SK-N-SH treated with all-trans-retinoic acid at 6 μM for 48 hours (cell line): ENCODE measurements at regions not wholly inside any gene's neighbourhood (a gene's known extent, or its start where the extent isn't known, plus 50 kb on each side); places are given as distances from the start of the nearest gene placed in this dataset.
"Not testable (repeated sequence)": the region's sequence is repeated elsewhere in the genome, so short reads cannot be mapped to it uniquely, and the experiment has no call there.

ENCODE experiments used
- ATAC-seq: fragments of 200-7000 bp; cut with Tn5 transposase; 3 replicates; pipeline ENCODE4 v1.9.1; 2020; ENCODE audit warnings: mild to moderate bottlenecking, moderate library complexity
- ARNTL ChIP-seq: fragments of 450-650 bp; formaldehyde crosslinking; IDR thresholded peaks from 2 replicates; pipeline ENCODE4 v1.5.0; 2020; ENCODE audit warnings: low read depth, mild to moderate bottlenecking, moderate library complexity, borderline replicate concordance
- BACH2 ChIP-seq: fragments of 250-450 bp; sonication (Bioruptor Pico); IDR thresholded peaks from 2 replicates; pipeline ENCODE4 v1.9.0; 2021; ENCODE audit warnings: mild to moderate bottlenecking, borderline replicate concordance
- CSDC2 ChIP-seq: fragments of 250-450 bp; sonication (Bioruptor Pico); IDR thresholded peaks from 2 replicates; pipeline ENCODE4 v1.5.0; 2020; ENCODE audit warnings: mild to moderate bottlenecking, moderate library complexity
- ESRRG ChIP-seq: fragments of 250-450 bp; sonication (Bioruptor Pico); IDR thresholded peaks from 2 replicates; pipeline ENCODE4 v1.6.1; 2021; ENCODE audit warnings: mild to moderate bottlenecking
- GLIS3 ChIP-seq: fragments of 250-450 bp; sonication (Bioruptor Pico); IDR thresholded peaks from 2 replicates; pipeline ENCODE4 v1.5.0; 2020; ENCODE audit warnings: mild to moderate bottlenecking, moderate library complexity
- ISL1 ChIP-seq: fragments of 250-450 bp; sonication (Bioruptor Pico); IDR thresholded peaks from 2 replicates; pipeline ENCODE4 v2.1.2; 2022; ENCODE audit warnings: mild to moderate bottlenecking, moderate library complexity
- OSR1 ChIP-seq: fragments of 250-450 bp; sonication (Bioruptor Pico); IDR thresholded peaks from 2 replicates; pipeline ENCODE4 v1.8.0; 2022; ENCODE audit warnings: moderate library complexity, mild to moderate bottlenecking, inconsistent platforms
- PPARA ChIP-seq: fragments of 250-450 bp; sonication (Bioruptor Pico); IDR thresholded peaks from 2 replicates; pipeline ENCODE4 v1.5.0; 2020; ENCODE audit warnings: mild to moderate bottlenecking, borderline replicate concordance
- RARB ChIP-seq: fragments of 250-450 bp; sonication (Bioruptor Pico); IDR thresholded peaks from 2 replicates; pipeline ENCODE4 v1.8.0; 2021; ENCODE audit warnings: mild to moderate bottlenecking, moderate library complexity
- SNAI2 ChIP-seq: fragments of 250-450 bp; sonication (Bioruptor Pico); IDR thresholded peaks from 2 replicates; pipeline ENCODE4 v1.5.0; 2020; ENCODE audit warnings: mild to moderate bottlenecking, moderate library complexity
- TCF4 ChIP-seq: fragments of 250-450 bp; sonication (Bioruptor Pico); IDR thresholded peaks from 2 replicates; pipeline ENCODE4 v1.8.0; 2021; ENCODE audit warnings: mild to moderate bottlenecking, moderate library complexity, borderline replicate concordance
- TOX ChIP-seq: fragments of 250-450 bp; sonication (Bioruptor Pico); IDR thresholded peaks from 2 replicates; pipeline ENCODE4 v1.8.0; 2021; ENCODE audit warnings: mild to moderate bottlenecking, moderate library complexity, borderline replicate concordance
- ZC3H10 ChIP-seq: fragments of 250-450 bp; sonication (Bioruptor Pico); IDR thresholded peaks from 2 replicates; pipeline ENCODE4 v1.5.1; 2021; ENCODE audit warnings: mild to moderate bottlenecking, moderate library complexity
- ZFP3 ChIP-seq: fragments of 250-450 bp; sonication (Bioruptor Pico); IDR thresholded peaks from 2 replicates; pipeline ENCODE4 v1.5.0; 2020; ENCODE audit warnings: mild to moderate bottlenecking, moderate library complexity
- ZFP30 ChIP-seq: fragments of 450-650 bp; formaldehyde crosslinking; IDR thresholded peaks from 2 replicates; pipeline ENCODE4 v1.5.0; 2022; ENCODE audit warnings: mild to moderate bottlenecking, moderate library complexity
- ZNF565 ChIP-seq: fragments of 450-650 bp; formaldehyde crosslinking; conservative IDR thresholded peaks from 2 replicates; pipeline ENCODE4 v1.5.0; 2020; ENCODE audit warnings: low read depth, mild to moderate bottlenecking, moderate library complexity
- ZNF70 ChIP-seq: fragments of 450-650 bp; formaldehyde crosslinking; IDR thresholded peaks from 2 replicates; pipeline ENCODE4 v1.5.0; 2020; ENCODE audit warnings: mild to moderate bottlenecking, moderate library complexity
- ZNF8 ChIP-seq: fragments of 450-650 bp; formaldehyde crosslinking; IDR thresholded peaks from 2 replicates; pipeline ENCODE4 v1.5.0; 2020; ENCODE audit warnings: mild to moderate bottlenecking, moderate library complexity
- TF ChIP-seq, protein P1 (sequence below): fragments of 250-450 bp; sonication (Bioruptor Pico); IDR thresholded peaks from 2 replicates; pipeline ENCODE4 v1.5.1; 2021; ENCODE audit warnings: mild to moderate bottlenecking, moderate library complexity
- TF ChIP-seq, protein P2 (sequence below): fragments of 250-450 bp; sonication (Bioruptor Pico); IDR thresholded peaks from 2 replicates; pipeline ENCODE4 v1.5.0; 2020; ENCODE audit warnings: mild to moderate bottlenecking, moderate library complexity
- TF ChIP-seq, protein P3 (sequence below): fragments of 250-450 bp; sonication (Bioruptor Pico); IDR thresholded peaks from 2 replicates; pipeline ENCODE4 v1.5.1; 2020; ENCODE audit warnings: low read depth, mild to moderate bottlenecking, moderate library complexity
- TF ChIP-seq, protein P4 (sequence below): fragments of 250-450 bp; sonication (Bioruptor Pico); IDR thresholded peaks from 2 replicates; pipeline ENCODE4 v1.8.0; 2020; ENCODE audit warnings: mild to moderate bottlenecking, moderate library complexity, borderline replicate concordance
- TF ChIP-seq, protein P5 (sequence below): fragments of 250-450 bp; sonication (Bioruptor Pico); IDR thresholded peaks from 2 replicates; pipeline ENCODE4 v1.8.0; 2021; ENCODE audit warnings: low read depth, mild to moderate bottlenecking, moderate library complexity, borderline replicate concordance

DNA sequence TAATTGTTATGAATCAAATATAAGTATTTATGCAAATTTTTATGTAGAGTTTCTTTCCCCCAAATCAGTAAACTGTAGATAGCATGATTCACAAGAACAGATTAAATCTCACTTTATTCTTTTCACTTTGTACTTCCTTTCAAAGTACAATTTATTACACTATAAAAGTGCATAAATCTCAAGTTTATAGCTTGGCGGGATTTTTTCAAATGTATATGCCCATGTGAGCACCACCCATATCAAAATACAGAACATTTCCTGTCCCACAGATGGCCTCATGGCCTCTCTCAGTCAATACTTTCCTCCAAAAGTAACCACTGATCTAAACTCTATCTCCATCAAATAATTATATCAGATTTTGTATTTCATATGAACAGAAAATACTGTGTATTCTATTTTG lies 196.1 kb upstream of the THRB start:
- no peak for ATAC-seq
- TF ChIP-seq ZNF8 (CRISPR knock-in tag) = no peak
- TF ChIP-seq ZC3H10 = no peak
- TF ChIP-seq, protein P1, sequence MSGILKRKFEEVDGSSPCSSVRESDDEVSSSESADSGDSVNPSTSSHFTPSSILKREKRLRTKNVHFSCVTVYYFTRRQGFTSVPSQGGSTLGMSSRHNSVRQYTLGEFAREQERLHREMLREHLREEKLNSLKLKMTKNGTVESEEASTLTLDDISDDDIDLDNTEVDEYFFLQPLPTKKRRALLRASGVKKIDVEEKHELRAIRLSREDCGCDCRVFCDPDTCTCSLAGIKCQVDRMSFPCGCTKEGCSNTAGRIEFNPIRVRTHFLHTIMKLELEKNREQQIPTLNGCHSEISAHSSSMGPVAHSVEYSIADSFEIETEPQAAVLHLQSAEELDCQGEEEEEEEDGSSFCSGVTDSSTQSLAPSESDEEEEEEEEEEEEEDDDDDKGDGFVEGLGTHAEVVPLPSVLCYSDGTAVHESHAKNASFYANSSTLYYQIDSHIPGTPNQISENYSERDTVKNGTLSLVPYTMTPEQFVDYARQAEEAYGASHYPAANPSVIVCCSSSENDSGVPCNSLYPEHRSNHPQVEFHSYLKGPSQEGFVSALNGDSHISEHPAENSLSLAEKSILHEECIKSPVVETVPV = no peak
- TF ChIP-seq ZNF70 (CRISPR knock-in tag) = no peak
- TF ChIP-seq OSR1 (CRISPR knock-in tag) = no peak
- TF ChIP-seq SNAI2 = no peak
- no peak for TF ChIP-seq ARNTL
- TF ChIP-seq, protein P2, sequence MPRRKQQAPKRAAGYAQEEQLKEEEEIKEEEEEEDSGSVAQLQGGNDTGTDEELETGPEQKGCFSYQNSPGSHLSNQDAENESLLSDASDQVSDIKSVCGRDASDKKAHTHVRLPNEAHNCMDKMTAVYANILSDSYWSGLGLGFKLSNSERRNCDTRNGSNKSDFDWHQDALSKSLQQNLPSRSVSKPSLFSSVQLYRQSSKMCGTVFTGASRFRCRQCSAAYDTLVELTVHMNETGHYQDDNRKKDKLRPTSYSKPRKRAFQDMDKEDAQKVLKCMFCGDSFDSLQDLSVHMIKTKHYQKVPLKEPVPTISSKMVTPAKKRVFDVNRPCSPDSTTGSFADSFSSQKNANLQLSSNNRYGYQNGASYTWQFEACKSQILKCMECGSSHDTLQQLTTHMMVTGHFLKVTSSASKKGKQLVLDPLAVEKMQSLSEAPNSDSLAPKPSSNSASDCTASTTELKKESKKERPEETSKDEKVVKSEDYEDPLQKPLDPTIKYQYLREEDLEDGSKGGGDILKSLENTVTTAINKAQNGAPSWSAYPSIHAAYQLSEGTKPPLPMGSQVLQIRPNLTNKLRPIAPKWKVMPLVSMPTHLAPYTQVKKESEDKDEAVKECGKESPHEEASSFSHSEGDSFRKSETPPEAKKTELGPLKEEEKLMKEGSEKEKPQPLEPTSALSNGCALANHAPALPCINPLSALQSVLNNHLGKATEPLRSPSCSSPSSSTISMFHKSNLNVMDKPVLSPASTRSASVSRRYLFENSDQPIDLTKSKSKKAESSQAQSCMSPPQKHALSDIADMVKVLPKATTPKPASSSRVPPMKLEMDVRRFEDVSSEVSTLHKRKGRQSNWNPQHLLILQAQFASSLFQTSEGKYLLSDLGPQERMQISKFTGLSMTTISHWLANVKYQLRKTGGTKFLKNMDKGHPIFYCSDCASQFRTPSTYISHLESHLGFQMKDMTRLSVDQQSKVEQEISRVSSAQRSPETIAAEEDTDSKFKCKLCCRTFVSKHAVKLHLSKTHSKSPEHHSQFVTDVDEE (CRISPR knock-in tag) = no peak
- no peak for TF ChIP-seq CSDC2 (CRISPR knock-in tag)
- TF ChIP-seq, protein P3, sequence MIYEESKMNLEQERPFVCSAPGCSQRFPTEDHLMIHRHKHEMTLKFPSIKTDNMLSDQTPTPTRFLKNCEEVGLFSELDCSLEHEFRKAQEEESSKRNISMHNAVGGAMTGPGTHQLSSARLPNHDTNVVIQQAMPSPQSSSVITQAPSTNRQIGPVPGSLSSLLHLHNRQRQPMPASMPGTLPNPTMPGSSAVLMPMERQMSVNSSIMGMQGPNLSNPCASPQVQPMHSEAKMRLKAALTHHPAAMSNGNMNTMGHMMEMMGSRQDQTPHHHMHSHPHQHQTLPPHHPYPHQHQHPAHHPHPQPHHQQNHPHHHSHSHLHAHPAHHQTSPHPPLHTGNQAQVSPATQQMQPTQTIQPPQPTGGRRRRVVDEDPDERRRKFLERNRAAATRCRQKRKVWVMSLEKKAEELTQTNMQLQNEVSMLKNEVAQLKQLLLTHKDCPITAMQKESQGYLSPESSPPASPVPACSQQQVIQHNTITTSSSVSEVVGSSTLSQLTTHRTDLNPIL (CRISPR knock-in tag) = no peak
- TF ChIP-seq GLIS3 (CRISPR knock-in tag) = no peak
- no peak for TF ChIP-seq RARB (CRISPR knock-in tag)
- TF ChIP-seq PPARA (CRISPR knock-in tag) = no peak
- TF ChIP-seq BACH2 (CRISPR knock-in tag) = no peak
- no peak for TF ChIP-seq TCF4 (CRISPR knock-in tag)
- no peak for TF ChIP-seq ZFP30
- TF ChIP-seq ISL1 (CRISPR knock-in tag) = no peak

DNA sequence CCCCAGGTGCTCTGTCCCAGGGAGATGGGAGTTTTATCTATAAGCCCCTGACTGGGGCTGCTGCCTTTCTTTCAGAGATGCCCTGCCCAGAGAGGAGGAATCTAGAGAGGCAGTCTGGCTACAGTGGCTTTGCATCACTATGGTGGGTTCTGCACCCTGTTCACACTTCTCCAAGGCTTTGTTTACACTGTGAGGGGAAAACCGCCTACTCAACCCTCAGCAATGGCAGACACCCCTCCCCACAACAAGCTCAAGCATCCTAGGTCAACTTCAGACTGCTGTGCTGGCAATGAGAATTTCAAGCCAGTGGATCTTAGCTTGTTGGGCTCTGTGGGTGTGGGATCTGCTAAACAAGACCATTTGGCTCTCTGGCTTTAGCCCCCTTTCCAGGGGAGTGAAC lies 204.4 kb upstream of the THRB start:
- ATAC-seq = not testable (repeated sequence)

DNA sequence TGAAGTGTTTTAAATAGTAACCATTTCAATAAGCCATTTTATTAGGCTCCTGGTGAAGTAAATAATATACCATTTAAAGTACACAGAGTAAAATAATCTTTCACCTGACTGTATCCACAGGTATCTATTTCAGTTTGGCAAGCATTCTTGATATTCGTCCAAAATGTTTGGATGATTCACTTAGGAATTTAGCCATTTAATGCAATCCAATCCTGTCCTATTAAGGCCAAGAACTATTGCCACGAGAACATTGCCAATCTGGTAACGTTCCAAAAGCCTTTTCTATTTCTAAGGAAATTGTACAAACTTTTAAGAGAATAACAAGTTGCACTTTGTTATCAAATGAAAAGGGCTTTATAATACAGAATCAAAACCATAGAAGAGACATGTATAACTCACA lies 209.8 kb upstream of the THRB start:
- TF ChIP-seq TOX (CRISPR knock-in tag) = 0 out of 2 replicates have a peak, but pooled peaks have one; percentile 44
- peak; percentile 85 for TF ChIP-seq ISL1 (CRISPR knock-in tag)
- no peak for TF ChIP-seq SNAI2
- no peak for TF ChIP-seq ARNTL
- TF ChIP-seq, all 23 proteins: peak for 2
- no peak; the same call in 2 of the 3 replicates for ATAC-seq

DNA sequence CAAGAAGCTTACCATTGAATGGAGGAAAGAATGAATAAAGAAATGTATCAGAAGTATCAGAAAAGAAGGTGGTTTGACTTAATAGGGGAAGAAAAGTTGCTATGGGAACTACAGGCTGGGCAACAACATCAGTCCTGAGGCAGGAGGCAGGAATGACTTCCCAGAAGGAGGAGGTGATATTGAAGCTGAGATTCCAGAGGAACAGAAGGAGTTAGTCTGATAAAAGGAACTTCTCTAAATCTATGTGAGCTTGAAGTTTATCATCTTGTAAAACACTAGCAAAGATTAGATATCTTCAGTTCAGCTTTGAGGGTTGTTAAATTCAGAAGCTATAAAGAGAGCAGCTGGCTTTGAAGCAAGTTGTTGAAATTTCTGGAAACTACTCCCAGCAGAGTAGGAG lies 213.3 kb upstream of the THRB start:
- no peak for ATAC-seq
- TF ChIP-seq, protein P2 (CRISPR knock-in tag) = no peak
- TF ChIP-seq, protein P4, sequence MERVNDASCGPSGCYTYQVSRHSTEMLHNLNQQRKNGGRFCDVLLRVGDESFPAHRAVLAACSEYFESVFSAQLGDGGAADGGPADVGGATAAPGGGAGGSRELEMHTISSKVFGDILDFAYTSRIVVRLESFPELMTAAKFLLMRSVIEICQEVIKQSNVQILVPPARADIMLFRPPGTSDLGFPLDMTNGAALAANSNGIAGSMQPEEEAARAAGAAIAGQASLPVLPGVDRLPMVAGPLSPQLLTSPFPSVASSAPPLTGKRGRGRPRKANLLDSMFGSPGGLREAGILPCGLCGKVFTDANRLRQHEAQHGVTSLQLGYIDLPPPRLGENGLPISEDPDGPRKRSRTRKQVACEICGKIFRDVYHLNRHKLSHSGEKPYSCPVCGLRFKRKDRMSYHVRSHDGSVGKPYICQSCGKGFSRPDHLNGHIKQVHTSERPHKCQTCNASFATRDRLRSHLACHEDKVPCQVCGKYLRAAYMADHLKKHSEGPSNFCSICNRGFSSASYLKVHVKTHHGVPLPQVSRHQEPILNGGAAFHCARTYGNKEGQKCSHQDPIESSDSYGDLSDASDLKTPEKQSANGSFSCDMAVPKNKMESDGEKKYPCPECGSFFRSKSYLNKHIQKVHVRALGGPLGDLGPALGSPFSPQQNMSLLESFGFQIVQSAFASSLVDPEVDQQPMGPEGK (CRISPR knock-in tag) = no peak
- TF ChIP-seq RARB (CRISPR knock-in tag) = no peak
- no peak for TF ChIP-seq SNAI2
- TF ChIP-seq ZNF565 = no peak
- no peak for TF ChIP-seq ZNF8 (CRISPR knock-in tag)
- TF ChIP-seq ESRRG (CRISPR knock-in tag) = no peak
- no peak for TF ChIP-seq ZFP30
- no peak for TF ChIP-seq ZFP3 (CRISPR knock-in tag)
- TF ChIP-seq, protein P5, sequence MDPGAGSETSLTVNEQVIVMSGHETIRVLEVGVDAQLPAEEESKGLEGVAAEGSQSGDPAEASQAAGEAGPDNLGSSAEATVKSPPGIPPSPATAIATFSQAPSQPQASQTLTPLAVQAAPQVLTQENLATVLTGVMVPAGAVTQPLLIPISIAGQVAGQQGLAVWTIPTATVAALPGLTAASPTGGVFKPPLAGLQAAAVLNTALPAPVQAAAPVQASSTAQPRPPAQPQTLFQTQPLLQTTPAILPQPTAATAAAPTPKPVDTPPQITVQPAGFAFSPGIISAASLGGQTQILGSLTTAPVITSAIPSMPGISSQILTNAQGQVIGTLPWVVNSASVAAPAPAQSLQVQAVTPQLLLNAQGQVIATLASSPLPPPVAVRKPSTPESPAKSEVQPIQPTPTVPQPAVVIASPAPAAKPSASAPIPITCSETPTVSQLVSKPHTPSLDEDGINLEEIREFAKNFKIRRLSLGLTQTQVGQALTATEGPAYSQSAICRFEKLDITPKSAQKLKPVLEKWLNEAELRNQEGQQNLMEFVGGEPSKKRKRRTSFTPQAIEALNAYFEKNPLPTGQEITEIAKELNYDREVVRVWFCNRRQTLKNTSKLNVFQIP (CRISPR knock-in tag) = no peak
- no peak for TF ChIP-seq ISL1 (CRISPR knock-in tag)
- TF ChIP-seq, protein P3 (CRISPR knock-in tag) = no peak
- TF ChIP-seq GLIS3 (CRISPR knock-in tag) = no peak
- TF ChIP-seq, all 23 proteins: peak for 0
